Smooth muscle cell (in vitro differentiated cells): ENCODE measurements at regions not wholly inside any gene's neighbourhood (a gene's known extent, or its start where the extent isn't known, plus 50 kb on each side); places are given as distances from the start of the nearest gene placed in this dataset.

Source experiments
- DNase-seq: peaks from one replicate; lab custom pipeline; 2025; ENCODE audit not compliant: unreplicated experiment; lab: John Stamatoyannopoulos, UW
- H2AFZ ChIP-seq: fragments of 200-600 bp; sonication (generic); 2 replicates; pipeline ENCODE4 v1.6.0; 2016; ENCODE audit warnings: antibody characterized with exemption, low read depth, mild to moderate bottlenecking
- H3F3A ChIP-seq: fragments of 200-600 bp; sonication (generic); 2 replicates; pipeline ENCODE4 v1.6.0; 2017; ENCODE audit warnings: antibody characterized with exemption, low read depth
- H3K27ac ChIP-seq: fragments of 200-600 bp; sonication (generic); 2 replicates; pipeline ENCODE4 v1.5.1; 2016; ENCODE audit warnings: low read depth, mild to moderate bottlenecking
- H3K27me3 ChIP-seq: fragments of 200-600 bp; sonication (generic); 2 replicates; pipeline ENCODE4 v1.6.1; 2016; ENCODE audit warnings: low read depth, mild to moderate bottlenecking
- H3K36me3 ChIP-seq: fragments of 200-600 bp; sonication (generic); 2 replicates; pipeline ENCODE4 v1.5.1; 2016; ENCODE audit warnings: low read depth
- H3K4me1 ChIP-seq: fragments of 200-600 bp; sonication (generic); 2 replicates; pipeline ENCODE4 v1.5.1; 2016; ENCODE audit warnings: low read depth
- H3K4me2 ChIP-seq: fragments of 200-600 bp; sonication (generic); 2 replicates; pipeline ENCODE4 v1.6.0; 2016; ENCODE audit warnings: mild to moderate bottlenecking
- H3K4me3 ChIP-seq: fragments of 200-600 bp; sonication (generic); 2 replicates; pipeline ENCODE4 v1.5.1; 2016; ENCODE audit warnings: mild to moderate bottlenecking
- H3K79me2 ChIP-seq: fragments of 200-600 bp; sonication (generic); 2 replicates; pipeline ENCODE4 v1.6.0; 2016; ENCODE audit warnings: low read depth, mild to moderate bottlenecking
- H3K9ac ChIP-seq: fragments of 200-600 bp; sonication (generic); 2 replicates; pipeline ENCODE4 v1.6.0; 2016; ENCODE audit warnings: low read depth
- H3K9me3 ChIP-seq: fragments of 200-600 bp; sonication (generic); replicated peaks from 2 replicates; pipeline ENCODE4 v1.5.1; 2016; ENCODE audit warnings: low read depth
- H4K20me1 ChIP-seq: fragments of 200-600 bp; sonication (generic); 2 replicates; pipeline ENCODE4 v1.6.0; 2016; ENCODE audit warnings: low read depth
- CTCF ChIP-seq: fragments of 200-600 bp; sonication (generic); IDR thresholded peaks from 2 replicates; pipeline ENCODE4 v1.5.1; 2017; ENCODE audit warnings: borderline replicate concordance, mild to moderate bottlenecking, antibody characterized with exemption; ENCODE audit not compliant: insufficient read depth, poor library complexity, severe bottlenecking
- WGBS: methylation state at CpG from one replicate; pipeline ENCODE4 v1.1.7; 2016; ENCODE audit warnings: low lambda C conversion rate; 5-methylcytosine and 5-hydroxymethylcytosine counted together

- WGBS, result 96% methylated on average over 7 of the region's 7 CpGs
- H3K27ac ChIP-seq, result no peak overlapping the region
- H3K27me3 ChIP-seq, result no peaks in the 10 kb centered on the region
- no peaks in the 10 kb centered on the region for H3K9me3 ChIP-seq
- H4K20me1 ChIP-seq, result no peaks in the 10 kb centered on the region
- no peak overlapping the region for H3K4me3 ChIP-seq
- no peak overlapping the region for H2AFZ ChIP-seq
- DNase-seq, result no peak
- no peaks in the 10 kb centered on the region for H3K79me2 ChIP-seq
- H3K9ac ChIP-seq, result no peak overlapping the region
- H3K4me1 ChIP-seq, result no peaks in the 10 kb centered on the region
- no peak overlapping the region for H3K4me2 ChIP-seq
- no peak for TF ChIP-seq CTCF
- H3F3A ChIP-seq, result no peaks in the 10 kb centered on the region
- H3K36me3 ChIP-seq, result no peaks in the 10 kb centered on the region
These were observed 442.7 kb upstream of the CDH8 start for GRCh38 chr16:62478903-62479458.

GRCh38 chr16:62477796-62478195 is 441.6 kb upstream of the CDH8 start:
- H3K4me3 ChIP-seq, result no peak overlapping the region
- H2AFZ ChIP-seq, result no peak overlapping the region
- H3K4me2 ChIP-seq, result no peak overlapping the region
- H4K20me1 ChIP-seq, result no peaks in the 10 kb centered on the region
- no peaks in the 10 kb centered on the region for H3K79me2 ChIP-seq
- DNase-seq, result no peak
- no peak overlapping the region for H3K9ac ChIP-seq
- no peaks in the 10 kb centered on the region for H3K36me3 ChIP-seq
- H3F3A ChIP-seq, result no peaks in the 10 kb centered on the region
- H3K27ac ChIP-seq, result no peak overlapping the region
- H3K9me3 ChIP-seq, result no peaks in the 10 kb centered on the region
- no peak for TF ChIP-seq CTCF
- 86% methylated on average over 3 of the region's 3 CpGs for WGBS
- H3K4me1 ChIP-seq, result no peaks in the 10 kb centered on the region
- no peaks in the 10 kb centered on the region for H3K27me3 ChIP-seq

- no peak for TF ChIP-seq CTCF
- H3K9me3 ChIP-seq, result peaks cover 1% of the 10 kb centered on the region
- no peaks in the 10 kb centered on the region for H3K36me3 ChIP-seq
These were observed 439.3 kb upstream of the CDH8 start for GRCh38 chr16:62475573-62475972.

GRCh38 chr16:62462971-62463370 is 426.7 kb upstream of the CDH8 start:
- TF ChIP-seq CTCF, result no peak
- no peak overlapping the region for H3K9ac ChIP-seq
- no peaks in the 10 kb centered on the region for H3K4me1 ChIP-seq
- WGBS, result 87% methylated on average over 2 of the region's 2 CpGs
- no peaks in the 10 kb centered on the region for H3K27me3 ChIP-seq
- no peak for DNase-seq
- H4K20me1 ChIP-seq, result no peaks in the 10 kb centered on the region
- no peak overlapping the region for H2AFZ ChIP-seq
- no peak overlapping the region for H3K27ac ChIP-seq
- no peaks in the 10 kb centered on the region for H3K79me2 ChIP-seq
- no peaks in the 10 kb centered on the region for H3K9me3 ChIP-seq
- no peak overlapping the region for H3K4me2 ChIP-seq
- H3F3A ChIP-seq, result no peaks in the 10 kb centered on the region
- no peak overlapping the region for H3K4me3 ChIP-seq
- H3K36me3 ChIP-seq, result no peaks in the 10 kb centered on the region

More at GRCh38 chr16:62475573-62475972, 439.3 kb upstream of the CDH8 start:
- H3F3A ChIP-seq, result no peaks in the 10 kb centered on the region
- no peak overlapping the region for H3K27ac ChIP-seq
- no peak overlapping the region for H2AFZ ChIP-seq
- H3K27me3 ChIP-seq, result no peaks in the 10 kb centered on the region
- no peak for DNase-seq
- H3K4me2 ChIP-seq, result no peak overlapping the region
- no peak overlapping the region for H3K4me3 ChIP-seq
- H3K4me1 ChIP-seq, result no peaks in the 10 kb centered on the region
- H4K20me1 ChIP-seq, result no peaks in the 10 kb centered on the region
- no peak overlapping the region for H3K9ac ChIP-seq
- no peaks in the 10 kb centered on the region for H3K79me2 ChIP-seq
